A549 (cell line): ENCODE measurements at regions not wholly inside any gene's neighbourhood (a gene's known extent, or its start where the extent isn't known, plus 50 kb on each side); places are given as distances from the start of the nearest gene placed in this dataset.

Source experiments
- ATAC-seq, 2 experiments: fragments of 200-7000 bp in 1 of 2; fragments of >200 bp in 1 of 2; cut with Nextera tagmentation in 1 of 2; cut with Tn5 transposase in 1 of 2; 3 replicates each; pipeline versions ENCODE4 v1.8.0 to v1.9.1; 2018 to 2020; ENCODE audit warnings: mild to moderate bottlenecking in 1 of 2, moderate library complexity in 1 of 2
- CTCF ChIA-PET: fragments of 300-600 bp; sonication (Branson Sonifier 250); formaldehyde crosslinking; extraction: SDS; loops from one replicate; lab custom pipeline; 2021; ENCODE audit warnings: antibody characterized with exemption, inconsistent platforms; lab: Yijun Ruan, JAX
- POLR2A ChIA-PET: fragments of 350-600 bp; formaldehyde crosslinking; extraction: SDS; loops from one replicate; lab custom pipeline; 2021; ENCODE audit warnings: antibody characterized with exemption, inconsistent platforms; lab: Yijun Ruan, JAX
- DNase-seq, 2 experiments: peaks; one replicate each; pipeline versions ENCODE4 v3.0.0 to v3.0.0-alpha.2; 2011 to 2016; ENCODE audit warnings: low read depth in 1 of 2, low spot score in 1 of 2
- FAIRE-seq: peaks from 2 replicates; lab custom pipeline; 2011; peaks lifted over from hg19 to GRCh38; lab: Jason Lieb, UNC
- H3K27ac ChIP-seq, 2 experiments: fragments of >200 bp; sonication (Bioruptor Twin); formaldehyde crosslinking; 3 replicates each; pipeline ENCODE4 v1.5.1; 2016 to 2017
- H3K4me1 ChIP-seq: fragments of >200 bp; sonication (Bioruptor Twin); formaldehyde crosslinking; 3 replicates; pipeline ENCODE4 v1.6.1; 2016
- H3K4me2 ChIP-seq: fragments of >200 bp; sonication (Bioruptor Twin); formaldehyde crosslinking; 3 replicates; pipeline ENCODE4 v1.6.1; 2016
- H3K4me3 ChIP-seq: fragments of >200 bp; sonication (Bioruptor Twin); formaldehyde crosslinking; 3 replicates; pipeline ENCODE4 v1.5.1; 2016
- H3K9me3 ChIP-seq: fragments of >200 bp; sonication (Bioruptor Twin); formaldehyde crosslinking; 3 replicates; pipeline ENCODE4 v1.6.1; 2016
- BHLHE40 ChIP-seq: IDR thresholded peaks from 2 replicates; pipeline ENCODE4 v1.6.1; 2012; ENCODE audit warnings: low read depth, low read length, inconsistent platforms
- CBX2 ChIP-seq: fragments of 200-600 bp; sonication (generic); IDR thresholded peaks from 2 replicates; pipeline ENCODE4 v1.6.1; 2016; ENCODE audit warnings: low read depth, mild to moderate bottlenecking, borderline replicate concordance
- CBX8 ChIP-seq: fragments of 200-600 bp; sonication (generic); IDR thresholded peaks from 2 replicates; pipeline ENCODE4 v1.6.1; 2016
- CEBPB ChIP-seq, 2 experiments: fragments of >200 bp in 1 of 2; sonication (Bioruptor Twin) in 1 of 2; formaldehyde crosslinking in 1 of 2; IDR thresholded peaks; 2 replicates each; pipeline ENCODE4 v1.6.1; 2012 to 2016
- CHD2 ChIP-seq: fragments of 150-350 bp; IDR thresholded peaks from 2 replicates; pipeline ENCODE4 v1.6.1; 2014; ENCODE audit warnings: low read length; ENCODE audit not compliant: partially characterized antibody
- CHD4 ChIP-seq: fragments of 200-600 bp; sonication (generic); IDR thresholded peaks from 2 replicates; pipeline ENCODE4 v1.6.1; 2016; ENCODE audit warnings: antibody characterized with exemption, mild to moderate bottlenecking, borderline replicate concordance
- EHMT2 ChIP-seq: fragments of 200-600 bp; sonication (generic); IDR thresholded peaks from 2 replicates; pipeline ENCODE4 v1.6.1; 2016; ENCODE audit warnings: antibody characterized with exemption, low read depth, mild to moderate bottlenecking, moderate library complexity
- ESRRA ChIP-seq: fragments of 150-350 bp; IDR thresholded peaks from 2 replicates; pipeline ENCODE4 v1.6.1; 2014; ENCODE audit warnings: mild to moderate bottlenecking, low read length, borderline replicate concordance
- GATA3 ChIP-seq: IDR thresholded peaks from 2 replicates; pipeline ENCODE4 v1.6.1; 2012; ENCODE audit warnings: borderline replicate concordance
- HDAC2 ChIP-seq: fragments of 200-600 bp; sonication (generic); IDR thresholded peaks from 2 replicates; pipeline ENCODE4 v1.6.1; 2016
- HMGXB4 ChIP-seq: fragments of 250-450 bp; sonication (Bioruptor Pico); IDR thresholded peaks from 2 replicates; pipeline ENCODE4 v1.5.0; 2021; ENCODE audit warnings: mild to moderate bottlenecking, moderate library complexity, borderline replicate concordance
- HOXA7 ChIP-seq: fragments of 250-450 bp; sonication (Bioruptor Pico); IDR thresholded peaks from 2 replicates; pipeline ENCODE4 v1.5.0; 2020; ENCODE audit warnings: mild to moderate bottlenecking, moderate library complexity
- HOXB13 ChIP-seq: fragments of 250-450 bp; sonication (Bioruptor Pico); IDR thresholded peaks from 2 replicates; pipeline ENCODE4 v1.5.0; 2020; ENCODE audit warnings: low read depth, mild to moderate bottlenecking, moderate library complexity
- JUN ChIP-seq, 2 experiments: fragments of >200 bp; sonication (Bioruptor Twin); formaldehyde crosslinking; IDR thresholded peaks; 2 replicates in 1 of 2; 3 replicates in 1 of 2; pipeline ENCODE4 v1.6.1; 2016 to 2017
- KDM1A ChIP-seq: fragments of 200-600 bp; sonication (generic); IDR thresholded peaks from 2 replicates; pipeline ENCODE4 v1.6.1; 2016; ENCODE audit warnings: low read depth, mild to moderate bottlenecking
- KDM5A ChIP-seq: fragments of 200-600 bp; sonication (generic); IDR thresholded peaks from 2 replicates; pipeline ENCODE4 v1.6.1; 2016; ENCODE audit warnings: antibody characterized with exemption, mild to moderate bottlenecking
- MAFK ChIP-seq: fragments of 450-650 bp; IDR thresholded peaks from 2 replicates; pipeline ENCODE4 v1.6.1; 2014; ENCODE audit not compliant: partially characterized antibody
- NFE2L2 ChIP-seq: fragments of 150-350 bp; conservative IDR thresholded peaks from 2 replicates; pipeline ENCODE4 v1.6.1; 2014; ENCODE audit warnings: low read length
- NPAS2 ChIP-seq: fragments of 250-450 bp; sonication (Bioruptor Pico); IDR thresholded peaks from 2 replicates; pipeline ENCODE4 v1.8.0; 2022; ENCODE audit warnings: mild to moderate bottlenecking, moderate library complexity, borderline replicate concordance
- POLR2A ChIP-seq: IDR thresholded peaks from 2 replicates; pipeline ENCODE4 v1.6.1; 2012; ENCODE audit warnings: mild to moderate bottlenecking, low read length
- POLR2AphosphoS2 ChIP-seq: conservative IDR thresholded peaks from 2 replicates; pipeline ENCODE4 v1.6.1; 2012; ENCODE audit warnings: low read length, improper control_type of control experiment, inconsistent platforms
- RAD21 ChIP-seq, 2 experiments: fragments of >200 bp in 1 of 2; sonication (Bioruptor Twin) in 1 of 2; formaldehyde crosslinking in 1 of 2; IDR thresholded peaks in 1 of 2; conservative IDR thresholded peaks in 1 of 2; 2 replicates in 1 of 2; 3 replicates in 1 of 2; pipeline ENCODE4 v1.6.1; 2012 to 2018; ENCODE audit warnings: inconsistent platforms in 1 of 2
- RCOR1 ChIP-seq: fragments of 150-350 bp; IDR thresholded peaks from 2 replicates; pipeline ENCODE4 v1.6.1; 2014; ENCODE audit warnings: antibody characterized with exemption, low read length, low read depth
- RNF2 ChIP-seq: fragments of 200-600 bp; sonication (generic); IDR thresholded peaks from 2 replicates; pipeline ENCODE4 v1.6.1; 2016; ENCODE audit warnings: low read depth, mild to moderate bottlenecking, antibody characterized with exemption, moderate library complexity, borderline replicate concordance
- TFCP2L1 ChIP-seq: fragments of 250-450 bp; sonication (Bioruptor Pico); IDR thresholded peaks from 2 replicates; pipeline ENCODE4 v1.5.0; 2021; ENCODE audit warnings: mild to moderate bottlenecking
- TP53 ChIP-seq: fragments of 250-450 bp; sonication (Bioruptor Pico); IDR thresholded peaks from 2 replicates; pipeline ENCODE4 v1.5.0; 2021; ENCODE audit warnings: mild to moderate bottlenecking, moderate library complexity
- WGBS: methylation state at CpG from one replicate; pipeline ENCODE4 v1.1.6; 2017; ENCODE audit errors: missing lambda C conversion rate; 5-methylcytosine and 5-hydroxymethylcytosine counted together
- TF ChIP-seq, protein P1 (sequence below): fragments of 450-650 bp; IDR thresholded peaks from 2 replicates; pipeline ENCODE4 v1.6.1; 2014; ENCODE audit warnings: antibody characterized with exemption
- TF ChIP-seq, protein P2 (sequence below): IDR thresholded peaks from 2 replicates; pipeline ENCODE4 v1.6.1; 2012

GRCh38 chr7:112882022-112882421, 91.8 kb upstream of the TMEM168 start:
- ATAC-seq (no peak), FAIRE-seq (no peak), DNase-seq (no peak)
- no peak for TF ChIP-seq HOXB13 (CRISPR knock-in tag)
- TF ChIP-seq KDM1A = no peak
- no peak for TF ChIP-seq NFE2L2
- no peak for TF ChIP-seq NPAS2 (CRISPR knock-in tag)
- no peak for TF ChIP-seq GATA3
- TF ChIP-seq TFCP2L1 (CRISPR knock-in tag) = no peak
- peak; percentile 66 for TF ChIP-seq MAFK
- TF ChIP-seq KDM5A = no peak
- 91% methylated on average over 4 of the region's 4 CpGs for WGBS
- ChIA-PET CTCF (interaction anchor here (0.9 to 1.6 kb wide), 5 partner anchors 12 to 828 kb away, joined by 3 to 5 read pairs (median 3); no protein-coding TSS in a partner anchor), POLR2A (no interaction called here)
- Histone ChIP-seq H3K4me2 (no peak overlapping the region), H3K4me1 (no peaks in the 10 kb centered on the region), H3K27ac (no peak overlapping the region), H3K4me3 (no peak overlapping the region), H3K9me3 (no peaks in the 10 kb centered on the region)

DNA sequence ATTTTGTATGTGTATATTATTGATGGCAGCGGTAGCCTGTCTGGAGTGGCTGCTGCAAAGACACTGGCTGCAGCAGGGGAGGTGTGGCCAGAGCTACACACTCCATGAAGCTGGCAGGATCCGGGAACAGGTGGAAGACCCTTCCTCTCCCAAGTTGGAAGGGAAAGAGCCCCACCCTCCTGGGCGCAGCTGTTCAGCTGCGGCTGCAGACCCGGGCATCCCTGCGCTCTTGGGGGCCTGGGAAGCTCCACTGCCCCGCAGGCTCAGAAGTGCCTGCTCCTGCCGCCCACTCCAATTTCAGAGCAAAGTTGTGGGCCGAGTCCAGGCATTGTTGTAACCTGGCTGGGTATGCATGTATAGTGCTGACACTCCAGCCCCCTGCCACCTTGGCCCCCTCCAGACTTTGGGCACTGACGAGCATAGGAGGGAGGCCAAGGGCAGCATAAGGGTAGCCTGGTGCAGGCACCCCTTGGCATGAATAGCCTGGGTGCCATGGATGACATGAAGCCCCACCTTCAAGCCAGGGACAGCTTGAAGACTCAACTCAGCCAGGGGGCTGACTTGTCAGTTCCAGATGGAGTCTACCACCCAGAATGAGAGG, 90.7 kb upstream of the TMEM168 start:
- Histone ChIP-seq H3K4me1 (no peaks in the 10 kb centered on the region), H3K27ac (no peak overlapping the region), H3K4me3 (no peak overlapping the region), H3K9me3 (no peaks in the 10 kb centered on the region), H3K4me2 (no peak overlapping the region)
- CTCF ChIA-PET = interaction anchor here (0.9 to 1.6 kb wide), 4 partner anchors 12 to 829 kb away, joined by 3 to 5 read pairs (median 3); no protein-coding TSS in a partner anchor
- POLR2A ChIA-PET = no interaction called here
- TF ChIP-seq CBX8 = no peak
- TF ChIP-seq, protein P1, sequence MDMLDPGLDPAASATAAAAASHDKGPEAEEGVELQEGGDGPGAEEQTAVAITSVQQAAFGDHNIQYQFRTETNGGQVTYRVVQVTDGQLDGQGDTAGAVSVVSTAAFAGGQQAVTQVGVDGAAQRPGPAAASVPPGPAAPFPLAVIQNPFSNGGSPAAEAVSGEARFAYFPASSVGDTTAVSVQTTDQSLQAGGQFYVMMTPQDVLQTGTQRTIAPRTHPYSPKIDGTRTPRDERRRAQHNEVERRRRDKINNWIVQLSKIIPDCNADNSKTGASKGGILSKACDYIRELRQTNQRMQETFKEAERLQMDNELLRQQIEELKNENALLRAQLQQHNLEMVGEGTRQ = no peak
- TF ChIP-seq GATA3 = no peak
- no peak for TF ChIP-seq RNF2
- no peak for TF ChIP-seq BHLHE40
- no peak for TF ChIP-seq HDAC2
- TF ChIP-seq NFE2L2 = no peak
- TF ChIP-seq CHD4 = no peak
- TF ChIP-seq TP53 = no peak
- TF ChIP-seq CBX2 = no peak
- TF ChIP-seq ESRRA = no peak
- TF ChIP-seq EHMT2 = no peak
- no peak for TF ChIP-seq RAD21 (conservative IDR thresholded peaks at IDR 0.05 in 1 of 2, IDR thresholded peaks at IDR 0.05 in 1 of 2)
- no peak for TF ChIP-seq CEBPB (IDR thresholded peaks at IDR 0.05)
- TF ChIP-seq POLR2AphosphoS2 = no peak
- TF ChIP-seq JUN (IDR thresholded peaks at IDR 0.05) = no peak
- TF ChIP-seq HOXA7 = no peak
- 83% methylated on average over 10 of the region's 10 CpGs for WGBS
- no peak for DNase-seq
- no peak for ATAC-seq
- no peak for FAIRE-seq

DNA sequence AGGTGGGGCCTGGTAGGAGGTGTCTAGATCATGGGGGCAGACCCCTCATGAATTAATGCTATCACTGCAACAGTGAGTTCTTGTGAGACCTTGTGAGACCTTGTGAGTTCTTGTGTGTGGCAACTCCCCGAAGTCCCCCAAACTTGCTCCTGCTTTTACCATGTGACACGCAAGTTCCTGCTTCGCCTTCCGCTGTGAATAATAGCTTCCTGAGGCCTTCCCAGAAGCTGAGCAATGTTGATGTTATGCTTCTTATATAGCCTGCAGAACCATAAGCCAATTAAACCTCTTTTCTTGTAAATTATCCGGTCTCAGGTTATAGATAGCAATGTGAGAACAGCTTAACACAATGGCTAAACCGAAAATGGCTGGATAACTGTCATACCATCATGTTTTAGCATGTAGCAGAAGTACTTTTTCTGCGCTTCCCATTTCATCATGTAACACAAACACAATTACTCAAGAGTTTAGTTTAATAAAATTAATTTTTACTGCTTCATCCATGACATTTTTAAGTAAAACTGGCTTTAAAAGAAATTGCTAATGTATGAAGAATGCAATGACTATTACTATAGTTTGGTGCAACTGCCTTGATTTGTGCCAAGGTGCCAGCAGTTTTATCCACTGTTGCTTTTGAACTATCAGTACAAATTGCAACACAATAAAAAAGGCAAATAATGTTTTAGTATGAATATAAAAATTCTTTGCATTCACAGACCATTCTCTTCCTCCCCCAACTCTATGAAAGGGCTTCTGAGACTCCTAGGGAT, 87.7 kb upstream of the TMEM168 start:
- H3K9me3 ChIP-seq = no peaks in the 10 kb centered on the region
- no peak for FAIRE-seq
- ChIA-PET POLR2A (no interaction called here), CTCF (no interaction called here)
- TF ChIP-seq HMGXB4 (CRISPR knock-in tag) (no peak), RAD21 (conservative IDR thresholded peaks at IDR 0.05 in 1 of 2, IDR thresholded peaks at IDR 0.05 in 1 of 2) (no peak), POLR2A (no peak), NPAS2 (CRISPR knock-in tag) (no peak), RCOR1 (no peak), CHD2 (no peak), POLR2AphosphoS2 (no peak), KDM5A (no peak), HDAC2 (no peak)
- TF ChIP-seq, protein P2, sequence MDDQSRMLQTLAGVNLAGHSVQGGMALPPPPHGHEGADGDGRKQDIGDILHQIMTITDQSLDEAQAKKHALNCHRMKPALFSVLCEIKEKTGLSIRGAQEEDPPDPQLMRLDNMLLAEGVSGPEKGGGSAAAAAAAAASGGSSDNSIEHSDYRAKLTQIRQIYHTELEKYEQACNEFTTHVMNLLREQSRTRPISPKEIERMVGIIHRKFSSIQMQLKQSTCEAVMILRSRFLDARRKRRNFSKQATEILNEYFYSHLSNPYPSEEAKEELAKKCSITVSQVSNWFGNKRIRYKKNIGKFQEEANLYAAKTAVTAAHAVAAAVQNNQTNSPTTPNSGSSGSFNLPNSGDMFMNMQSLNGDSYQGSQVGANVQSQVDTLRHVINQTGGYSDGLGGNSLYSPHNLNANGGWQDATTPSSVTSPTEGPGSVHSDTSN = no peak
- no peaks in the 10 kb centered on the region for H3K4me1 ChIP-seq
- DNase-seq = no peak
- ATAC-seq = no peak
- 92% methylated on average over 7 of the region's 7 CpGs for WGBS
- H3K27ac ChIP-seq = no peak overlapping the region
- H3K4me2 ChIP-seq = no peak overlapping the region
- no peak overlapping the region for H3K4me3 ChIP-seq
